ENCODE measurements at regions not wholly inside any gene's neighbourhood (a gene's known extent, or its start where the extent isn't known, plus 50 kb on each side); places are given as distances from the start of the nearest gene placed in this dataset.
"Not testable (repeated sequence)": the region's sequence is repeated elsewhere in the genome, so short reads cannot be mapped to it uniquely, and the experiment has no call there.

GRCh38 chr12:107593713-107594381, 91.8 kb upstream of the PWP1 start:
- DNase-seq = no peak

- DNase-seq = no peak
Observed at GRCh38 chr12:107594995-107595394, 90.6 kb upstream of the PWP1 start.

GRCh38 chr12:107597695-107598410, 87.7 kb upstream of the PWP1 start:
- no peak for DNase-seq

GRCh38 chr12:107598906-107599305, 86.7 kb upstream of the PWP1 start:
- DNase-seq = no peak

GRCh38 chr12:107600581-107601144, 84.9 kb upstream of the PWP1 start:
- peak; percentile 37 for DNase-seq

GRCh38 chr12:107602446-107602845, 83.2 kb upstream of the PWP1 start:
- DNase-seq = peak; percentile 2

GRCh38 chr12:107605293-107605692, 80.3 kb upstream of the PWP1 start:
- DNase-seq = no peak

GRCh38 chr12:107607464-107608392, 77.9 kb upstream of the PWP1 start:
- DNase-seq = peak; percentile 55

GRCh38 chr12:107608779-107609178, 76.8 kb upstream of the PWP1 start:
- not testable (repeated sequence) for DNase-seq

- no peak for DNase-seq
Observed at GRCh38 chr12:107610021-107610859, 75.4 kb upstream of the PWP1 start.

- no peak for DNase-seq
Observed at GRCh38 chr12:107612508-107612907, 73.1 kb upstream of the PWP1 start.

- DNase-seq = no peak
Observed at GRCh38 chr12:107616941-107617340, 68.7 kb upstream of the PWP1 start.

- DNase-seq = no peak
Observed at GRCh38 chr12:107618106-107618505, 67.5 kb upstream of the PWP1 start.

GRCh38 chr12:107619831-107620230, 65.8 kb upstream of the PWP1 start:
- DNase-seq = no peak

- no peak for DNase-seq
Observed at GRCh38 chr12:107622001-107622400, 63.6 kb upstream of the PWP1 start.

- no peak for DNase-seq
Observed at GRCh38 chr12:107624493-107624892, 61.1 kb upstream of the PWP1 start.

- DNase-seq = no peak
Observed at GRCh38 chr12:107631715-107632114, 53.9 kb upstream of the PWP1 start.

- DNase-seq = no peak
Observed at GRCh38 chr12:107632246-107632645, 53.4 kb upstream of the PWP1 start.

GRCh38 chr12:107634530-107634929, 51.1 kb upstream of the PWP1 start:
- DNase-seq = no peak

- no peak for DNase-seq
Observed at GRCh38 chr12:107635139-107635538, 50.5 kb upstream of the PWP1 start.
